ENCODE measurements at regions not wholly inside any gene's neighbourhood (a gene's known extent, or its start where the extent isn't known, plus 50 kb on each side); places are given as distances from the start of the nearest gene placed in this dataset.

GRCh38 chr1:22373252-22373651, 78.4 kb upstream of the ZBTB40 start:
- TF ChIP-seq CTCF (IDR thresholded peaks at IDR 0.05) (no peak), ZFX (IDR thresholded peaks at IDR 0.05; ENCODE audit: borderline replicate concordance) (no peak)
